ENCODE measurements at regions not wholly inside any gene's neighbourhood (a gene's known extent, or its start where the extent isn't known, plus 50 kb on each side); places are given as distances from the start of the nearest gene placed in this dataset.

- H3K9me3 ChIP-seq (ENCODE audit: control insufficient read depth, insufficient read depth, low read length), result no peaks in the 10 kb centered on the region
- peaks cover 8% of the 10 kb centered on the region for H3K4me1 ChIP-seq (ENCODE audit: insufficient read depth, low read length)
- H3K9ac ChIP-seq (ENCODE audit: low read depth, low read length), result no peak overlapping the region
- no peaks in the 10 kb centered on the region for H3K36me3 ChIP-seq (ENCODE audit: insufficient read depth, low read length)
These were observed 523.9 kb downstream of the SHQ1 start for GRCh38 chr3:72324253-72324811.

GRCh38 chr3:72323773-72324172 is 524.5 kb downstream of the SHQ1 start:
- no peak overlapping the region for H3K9ac ChIP-seq (ENCODE audit: low read depth, low read length)
- H3K9me3 ChIP-seq (ENCODE audit: control insufficient read depth, insufficient read depth, low read length), result no peaks in the 10 kb centered on the region
- H3K36me3 ChIP-seq (ENCODE audit: insufficient read depth, low read length), result no peaks in the 10 kb centered on the region
- H3K4me1 ChIP-seq (ENCODE audit: insufficient read depth, low read length), result peaks cover 3% of the 10 kb centered on the region; the same call in 1 of the 2 replicates

GRCh38 chr3:72322264-72322976 is 525.8 kb downstream of the SHQ1 start:
- no peaks in the 10 kb centered on the region; the same call in 1 of the 2 replicates for H3K4me1 ChIP-seq (ENCODE audit: insufficient read depth, low read length)
- H3K36me3 ChIP-seq (ENCODE audit: insufficient read depth, low read length), result no peaks in the 10 kb centered on the region
- H3K9ac ChIP-seq (ENCODE audit: low read depth, low read length), result no peak overlapping the region
- no peaks in the 10 kb centered on the region for H3K9me3 ChIP-seq (ENCODE audit: control insufficient read depth, insufficient read depth, low read length)

- Histone ChIP-seq H3K9ac (ENCODE audit: low read depth, low read length) (no peak overlapping the region), H3K9me3 (ENCODE audit: control insufficient read depth, insufficient read depth, low read length) (no peaks in the 10 kb centered on the region), H3K4me1 (ENCODE audit: insufficient read depth, low read length) (no peaks in the 10 kb centered on the region; the same call in 1 of the 2 replicates), H3K36me3 (ENCODE audit: insufficient read depth, low read length) (no peaks in the 10 kb centered on the region)
These were observed 527.3 kb downstream of the SHQ1 start for GRCh38 chr3:72320955-72321303.

GRCh38 chr3:72320095-72320954 is 527.9 kb downstream of the SHQ1 start:
- no peaks in the 10 kb centered on the region; the same call in 1 of the 2 replicates for H3K4me1 ChIP-seq (ENCODE audit: insufficient read depth, low read length)
- no peaks in the 10 kb centered on the region for H3K36me3 ChIP-seq (ENCODE audit: insufficient read depth, low read length)
- no peak overlapping the region for H3K9ac ChIP-seq (ENCODE audit: low read depth, low read length)
- no peaks in the 10 kb centered on the region for H3K9me3 ChIP-seq (ENCODE audit: control insufficient read depth, insufficient read depth, low read length)

- Histone ChIP-seq H3K4me1 (ENCODE audit: insufficient read depth, low read length) (no peaks in the 10 kb centered on the region), H3K36me3 (ENCODE audit: insufficient read depth, low read length) (no peaks in the 10 kb centered on the region), H3K9ac (ENCODE audit: low read depth, low read length) (no peak overlapping the region), H3K9me3 (ENCODE audit: control insufficient read depth, insufficient read depth, low read length) (no peaks in the 10 kb centered on the region)
These were observed 528.8 kb downstream of the SHQ1 start for GRCh38 chr3:72319194-72320094.

GRCh38 chr3:72318504-72319193 is 529.6 kb downstream of the SHQ1 start:
- H3K9ac ChIP-seq (ENCODE audit: low read depth, low read length), result no peak overlapping the region
- H3K4me1 ChIP-seq (ENCODE audit: insufficient read depth, low read length), result no peaks in the 10 kb centered on the region
- H3K36me3 ChIP-seq (ENCODE audit: insufficient read depth, low read length), result no peaks in the 10 kb centered on the region
- no peaks in the 10 kb centered on the region for H3K9me3 ChIP-seq (ENCODE audit: control insufficient read depth, insufficient read depth, low read length)

- no peaks in the 10 kb centered on the region for H3K36me3 ChIP-seq (ENCODE audit: insufficient read depth, low read length)
- H3K9me3 ChIP-seq (ENCODE audit: control insufficient read depth, insufficient read depth, low read length), result no peaks in the 10 kb centered on the region
- H3K9ac ChIP-seq (ENCODE audit: low read depth, low read length), result no peak overlapping the region
- H3K4me1 ChIP-seq (ENCODE audit: insufficient read depth, low read length), result no peaks in the 10 kb centered on the region
These were observed 530.8 kb downstream of the SHQ1 start for GRCh38 chr3:72317491-72317890.

- no peaks in the 10 kb centered on the region for H3K9me3 ChIP-seq (ENCODE audit: control insufficient read depth, insufficient read depth, low read length)
- no peaks in the 10 kb centered on the region for H3K4me1 ChIP-seq (ENCODE audit: insufficient read depth, low read length)
- no peaks in the 10 kb centered on the region for H3K36me3 ChIP-seq (ENCODE audit: insufficient read depth, low read length)
- H3K9ac ChIP-seq (ENCODE audit: low read depth, low read length), result no peak overlapping the region
These were observed 531.6 kb downstream of the SHQ1 start for GRCh38 chr3:72316501-72317279.

- Histone ChIP-seq H3K4me1 (ENCODE audit: insufficient read depth, low read length) (peaks cover 10% of the 10 kb centered on the region; the same call in 1 of the 2 replicates), H3K36me3 (ENCODE audit: insufficient read depth, low read length) (no peaks in the 10 kb centered on the region), H3K9ac (ENCODE audit: low read depth, low read length) (no peak overlapping the region)
These were observed 528.4 kb upstream of the PROK2 start for GRCh38 chr3:72313308-72313707.

GRCh38 chr3:72312339-72312738 is 527.4 kb upstream of the PROK2 start:
- no peaks in the 10 kb centered on the region for H3K9me3 ChIP-seq (ENCODE audit: control insufficient read depth, insufficient read depth, low read length)

More at GRCh38 chr3:72313308-72313707, 528.4 kb upstream of the PROK2 start:
- H3K9me3 ChIP-seq (ENCODE audit: control insufficient read depth, insufficient read depth, low read length), result no peaks in the 10 kb centered on the region

GRCh38 chr3:72311425-72311824 is 526.5 kb upstream of the PROK2 start:
- no peaks in the 10 kb centered on the region for H3K9me3 ChIP-seq (ENCODE audit: control insufficient read depth, insufficient read depth, low read length)
- H3K4me1 ChIP-seq (ENCODE audit: insufficient read depth, low read length), result peaks cover 14% of the 10 kb centered on the region; the same call in 1 of the 2 replicates
- no peak overlapping the region for H3K9ac ChIP-seq (ENCODE audit: low read depth, low read length)
- H3K36me3 ChIP-seq (ENCODE audit: insufficient read depth, low read length), result no peaks in the 10 kb centered on the region

More at GRCh38 chr3:72312339-72312738, 527.4 kb upstream of the PROK2 start:
- Histone ChIP-seq H3K9ac (ENCODE audit: low read depth, low read length) (no peak overlapping the region), H3K4me1 (ENCODE audit: insufficient read depth, low read length) (peaks cover 10% of the 10 kb centered on the region; the same call in 1 of the 2 replicates), H3K36me3 (ENCODE audit: insufficient read depth, low read length) (no peaks in the 10 kb centered on the region)
